ENCODE measurements at regions not wholly inside any gene's neighbourhood (a gene's known extent, or its start where the extent isn't known, plus 50 kb on each side); places are given as distances from the start of the nearest gene placed in this dataset.
"Not testable (repeated sequence)": the region's sequence is repeated elsewhere in the genome, so short reads cannot be mapped to it uniquely, and the experiment has no call there.

DNA sequence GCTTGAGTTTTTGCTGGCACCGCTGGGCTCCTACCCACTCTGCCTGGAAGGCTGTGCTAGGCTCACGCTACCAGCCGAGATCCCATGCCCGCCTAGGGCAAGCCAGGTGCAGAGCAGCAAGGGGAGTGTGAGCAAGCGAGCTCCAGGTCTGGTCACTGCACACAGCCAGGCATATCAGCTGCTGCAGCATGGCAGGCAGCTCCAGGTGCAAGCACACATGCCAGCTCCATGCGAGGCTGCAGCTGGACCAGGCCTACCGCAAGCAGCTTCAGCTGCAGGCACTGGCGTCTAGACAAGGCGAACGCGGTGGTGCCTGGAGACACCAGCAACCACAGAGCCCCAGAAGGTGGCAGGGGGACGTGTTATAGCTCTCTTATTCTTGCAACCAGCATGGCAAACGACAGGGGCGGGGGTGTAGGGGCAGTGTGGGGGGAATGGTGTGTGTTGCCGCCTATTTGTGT, 614.7 kb upstream of the EPHA5 start:
- DNase-seq (ENCODE audit: extremely low spot score, insufficient read length, low read depth) (no peak), FAIRE-seq (no peak)

GRCh38 chr4:66279084-66279483, 608.8 kb upstream of the EPHA5 start:
- DNase-seq (ENCODE audit: extremely low spot score, insufficient read length, low read depth) (no peak), FAIRE-seq (no peak)

DNA sequence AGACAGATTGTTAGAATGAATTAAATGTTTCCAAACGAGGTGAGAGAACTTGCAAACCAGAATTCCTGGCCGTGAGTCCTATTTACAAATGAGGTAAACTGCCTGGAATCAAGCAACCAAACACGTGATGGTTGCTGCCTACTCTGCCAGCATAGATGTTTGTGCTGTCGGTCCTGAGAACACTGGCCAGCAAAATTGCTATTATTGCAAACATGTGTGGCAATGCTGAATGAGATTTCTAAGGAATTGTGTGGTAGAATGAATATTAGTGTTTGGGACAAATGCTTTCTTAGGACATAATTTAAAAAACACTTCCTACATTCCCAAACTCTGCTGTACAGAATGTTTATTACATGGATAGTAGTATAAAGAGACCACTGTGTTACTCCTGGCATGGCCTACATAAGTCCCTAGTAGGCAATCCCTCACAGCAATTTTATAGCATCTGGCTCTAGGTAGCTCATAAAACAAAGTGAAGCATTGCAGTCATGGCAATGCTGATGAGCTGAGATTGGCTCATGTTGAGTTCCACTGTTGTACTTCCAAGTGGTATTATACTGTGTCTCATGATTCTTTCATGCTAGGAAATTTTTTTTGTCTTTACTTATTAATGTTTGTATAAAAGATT, 605.2 kb upstream of the EPHA5 start:
- FAIRE-seq: no peak
- DNase-seq (ENCODE audit: extremely low spot score, insufficient read length, low read depth): no peak

DNA sequence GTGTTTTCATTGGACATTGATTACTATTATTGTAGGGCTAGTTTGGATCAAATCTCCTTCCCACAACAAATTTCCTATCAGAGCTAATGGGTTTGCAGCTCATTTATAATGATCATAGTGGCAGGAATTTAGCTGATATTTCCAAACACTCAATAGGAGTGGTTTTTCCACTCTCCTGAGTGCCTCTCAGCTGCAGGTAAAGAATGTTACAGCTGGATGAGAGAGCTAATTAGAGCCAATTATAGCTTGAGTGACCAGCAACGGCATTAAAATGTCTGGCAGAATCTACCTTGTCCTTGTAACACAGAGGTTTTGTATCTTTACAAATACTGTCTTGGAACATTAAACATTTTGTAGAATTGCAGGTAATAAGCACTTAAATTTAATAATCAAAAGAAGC, 602.8 kb upstream of the EPHA5 start:
- no peak for FAIRE-seq

GRCh38 chr4:66270356-66270755, 600.1 kb upstream of the EPHA5 start:
- FAIRE-seq; DNase-seq (ENCODE audit: extremely low spot score, insufficient read length, low read depth): not testable (repeated sequence)

More for the DNA sequence above, 602.8 kb upstream of the EPHA5 start:
- no peak for DNase-seq (ENCODE audit: extremely low spot score, insufficient read length, low read depth)

DNA sequence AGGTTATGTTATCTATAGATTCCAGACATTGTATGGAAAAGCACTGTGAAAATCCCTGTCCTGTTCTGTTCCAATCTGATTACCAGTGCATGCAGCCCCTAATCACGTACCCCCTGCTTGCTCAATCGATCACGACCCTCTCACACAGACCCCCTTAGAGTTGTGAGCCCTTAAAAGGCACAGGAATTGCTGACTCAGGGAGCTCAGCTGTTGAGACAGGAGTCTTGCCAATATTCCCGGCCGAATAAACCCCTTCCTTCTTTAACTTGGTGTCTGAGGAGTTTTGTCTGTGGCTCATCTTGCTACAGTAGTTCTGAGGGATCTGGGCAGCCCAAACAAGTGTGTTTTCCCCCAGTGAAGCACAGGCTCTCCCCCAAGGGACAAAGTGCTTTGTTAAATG, 596.3 kb upstream of the EPHA5 start:
- not testable (repeated sequence) for FAIRE-seq; DNase-seq (ENCODE audit: extremely low spot score, insufficient read length, low read depth)

DNA sequence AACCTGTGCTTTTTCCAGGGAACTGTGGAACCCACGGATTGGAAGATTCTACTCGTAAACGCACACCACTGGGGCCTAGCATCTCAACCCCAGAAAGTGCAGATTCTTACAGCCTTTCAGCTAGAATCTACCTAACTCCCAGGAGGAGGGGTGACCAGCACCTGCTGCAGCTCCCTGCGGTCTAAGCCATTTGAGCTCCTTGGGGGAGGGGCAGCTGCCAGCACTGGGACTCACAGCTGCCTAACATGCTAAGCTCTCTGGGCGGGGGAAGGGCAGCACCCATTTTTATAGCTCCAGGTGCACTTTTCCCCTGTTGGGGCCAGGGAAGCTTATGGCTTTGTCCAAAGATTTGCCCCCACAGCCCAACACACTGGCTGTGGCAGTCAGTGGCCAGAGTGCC, 595.7 kb upstream of the EPHA5 start:
- FAIRE-seq: no peak
- no peak for DNase-seq (ENCODE audit: extremely low spot score, insufficient read length, low read depth)

DNA sequence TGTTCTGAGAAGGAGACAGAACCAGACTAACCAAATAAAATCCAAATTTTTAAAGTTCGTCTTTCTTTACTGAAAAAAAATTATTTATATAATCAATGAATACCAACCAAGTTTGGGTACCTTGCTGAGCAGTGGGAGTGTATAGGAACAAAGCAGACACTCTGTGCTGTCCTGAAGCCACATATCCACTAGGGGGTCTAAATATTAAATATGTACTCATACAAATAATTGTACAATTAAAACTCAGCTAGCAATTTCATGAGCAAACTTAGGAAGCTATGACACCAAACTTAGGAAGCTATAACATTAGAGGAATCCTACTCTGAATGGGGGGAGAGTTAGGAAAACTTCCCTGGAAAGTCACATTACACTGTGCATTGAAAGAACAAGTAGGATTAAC, 582.0 kb upstream of the EPHA5 start:
- no peak for FAIRE-seq
- no peak for DNase-seq (ENCODE audit: extremely low spot score, insufficient read length, low read depth)

GRCh38 chr4:66246643-66247042, 576.4 kb upstream of the EPHA5 start:
- FAIRE-seq: no peak
- no peak for DNase-seq (ENCODE audit: extremely low spot score, insufficient read length, low read depth)

- DNase-seq (ENCODE audit: extremely low spot score, insufficient read length, low read depth) (no peak), FAIRE-seq (no peak)
Observed at GRCh38 chr4:66235876-66236275, 565.6 kb upstream of the EPHA5 start.

GRCh38 chr4:66229885-66230284, 559.6 kb upstream of the EPHA5 start:
- FAIRE-seq: no peak
- DNase-seq (ENCODE audit: extremely low spot score, insufficient read length, low read depth): no peak

DNA sequence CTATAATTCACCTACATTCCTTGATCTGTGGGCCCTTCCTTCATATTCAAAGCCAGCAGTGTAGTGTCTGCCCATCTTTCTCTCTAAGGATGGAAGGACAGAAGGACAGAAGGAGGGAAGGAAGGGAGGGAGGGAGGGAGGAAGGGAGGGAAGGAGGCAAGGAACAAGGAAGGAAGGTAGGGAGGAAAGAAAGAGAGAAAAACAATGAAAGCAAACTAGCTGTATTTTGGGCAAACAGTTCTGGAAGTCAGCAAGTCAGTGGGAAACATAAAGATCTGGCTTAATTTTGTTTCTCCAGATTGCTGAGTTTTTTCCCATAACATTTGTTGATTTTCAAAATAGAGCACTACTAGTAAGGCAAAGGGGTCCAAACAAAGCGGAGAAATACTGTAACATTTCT, 555.2 kb upstream of the EPHA5 start:
- no peak for DNase-seq (ENCODE audit: extremely low spot score, insufficient read length, low read depth)
- FAIRE-seq: no peak

GRCh38 chr4:66223068-66223703, 552.9 kb upstream of the EPHA5 start:
- DNase-seq (ENCODE audit: extremely low spot score, insufficient read length, low read depth) (no peak), FAIRE-seq (no peak)

GRCh38 chr4:66219401-66219800, 549.1 kb upstream of the EPHA5 start:
- DNase-seq (ENCODE audit: extremely low spot score, insufficient read length, low read depth) (no peak), FAIRE-seq (no peak)

DNA sequence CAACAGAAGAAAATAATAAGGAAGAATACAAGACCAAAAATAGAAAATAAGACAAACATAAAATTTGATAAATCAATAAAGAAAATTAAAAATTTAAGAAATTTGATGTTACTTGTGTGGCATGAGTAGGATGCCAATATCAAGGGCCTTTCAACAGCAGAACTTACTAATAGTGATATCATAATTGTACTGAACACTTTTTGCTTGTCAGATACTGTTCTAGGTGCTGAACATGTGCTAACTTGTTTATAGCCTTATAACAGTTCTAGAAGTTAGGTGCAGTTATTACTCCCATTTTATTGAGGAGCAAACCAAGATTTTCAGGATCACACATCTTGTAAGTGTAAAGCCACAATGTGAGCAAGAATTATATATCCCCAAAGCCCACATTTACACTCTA, 546.0 kb upstream of the EPHA5 start:
- FAIRE-seq (no peak), DNase-seq (ENCODE audit: extremely low spot score, insufficient read length, low read depth) (no peak)

- DNase-seq (ENCODE audit: extremely low spot score, insufficient read length, low read depth) (no peak), FAIRE-seq (no peak)
Observed at GRCh38 chr4:66212489-66212888, 542.2 kb upstream of the EPHA5 start.

DNA sequence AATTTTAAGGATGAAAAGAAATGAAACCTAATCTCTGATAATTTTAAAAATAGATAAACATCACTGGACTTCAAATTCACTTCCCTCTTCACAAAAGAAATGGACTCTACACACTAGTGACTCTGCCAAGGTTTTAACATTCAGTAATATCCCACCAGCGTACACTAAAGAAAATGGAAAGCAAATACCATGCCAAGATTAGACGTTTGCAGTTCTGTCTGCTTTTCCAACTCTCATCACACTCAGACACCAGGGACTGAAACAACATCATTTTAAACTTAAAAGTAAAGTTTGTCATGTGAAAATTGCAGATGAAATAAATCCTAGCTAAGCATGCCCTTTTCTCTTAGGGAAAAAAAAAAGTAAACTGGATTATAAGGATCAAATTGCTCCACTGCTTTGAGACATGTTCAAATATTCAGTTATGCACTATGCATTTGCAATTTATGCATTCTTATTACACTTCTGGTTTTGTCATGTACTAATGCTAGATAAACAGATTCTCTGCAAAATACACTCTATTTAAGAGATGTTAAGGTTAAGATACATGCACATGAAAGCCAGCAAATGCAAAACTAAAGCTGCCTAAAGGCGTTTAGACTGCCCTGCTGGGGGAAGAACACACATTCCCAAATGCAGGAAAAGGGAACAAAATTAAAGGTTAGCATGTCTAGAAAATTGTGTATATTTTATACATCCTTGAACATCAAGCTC, 534.4 kb upstream of the EPHA5 start:
- no peak for FAIRE-seq
- no peak for DNase-seq (ENCODE audit: extremely low spot score, insufficient read length, low read depth)

DNA sequence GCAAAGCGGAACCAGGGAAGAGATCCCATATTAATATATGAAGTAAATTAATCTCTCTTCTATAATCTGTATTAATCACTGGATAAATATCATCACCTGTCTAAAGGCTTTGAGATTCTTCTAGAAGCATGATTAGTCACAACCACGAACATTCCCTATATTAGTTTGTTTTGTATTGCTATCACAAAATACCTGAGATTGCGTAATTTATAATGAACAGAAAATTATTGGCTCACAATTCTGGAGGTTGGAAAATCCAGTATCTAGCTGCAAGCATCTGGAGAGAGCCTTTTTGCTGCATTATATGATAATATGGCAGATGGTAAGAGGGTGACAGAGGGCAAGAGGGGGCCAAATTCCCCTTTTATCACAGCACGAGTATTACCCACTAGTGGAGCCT, 532.6 kb upstream of the EPHA5 start:
- FAIRE-seq: no peak

GRCh38 chr4:66197451-66197850, 527.2 kb upstream of the EPHA5 start:
- FAIRE-seq (no peak), DNase-seq (ENCODE audit: extremely low spot score, insufficient read length, low read depth) (no peak)

More for the DNA sequence above, 532.6 kb upstream of the EPHA5 start:
- DNase-seq (ENCODE audit: extremely low spot score, insufficient read length, low read depth): no peak

DNA sequence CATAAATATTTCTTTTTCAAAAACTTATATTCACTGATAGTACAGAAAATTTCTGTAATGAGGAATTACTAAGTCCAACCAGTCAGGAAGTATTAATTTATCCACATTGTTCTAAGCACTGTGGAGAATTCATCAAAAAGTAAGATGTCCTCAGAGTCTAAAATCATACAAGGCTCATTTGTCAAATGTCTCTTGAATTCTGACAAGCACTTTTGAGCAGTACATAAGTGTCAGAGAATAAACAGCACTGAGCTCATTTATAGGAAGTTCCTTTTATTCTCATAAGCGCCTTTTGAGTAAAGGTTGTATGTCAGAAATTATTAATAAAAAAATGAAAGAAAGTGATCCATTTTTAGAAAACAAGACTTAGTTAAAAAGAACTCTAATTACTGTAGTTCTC, 523.2 kb upstream of the EPHA5 start:
- DNase-seq (ENCODE audit: extremely low spot score, insufficient read length, low read depth): no peak
- FAIRE-seq: no peak

- FAIRE-seq (no peak), DNase-seq (ENCODE audit: extremely low spot score, insufficient read length, low read depth) (no peak)
Observed at GRCh38 chr4:66187175-66187720, 517.0 kb upstream of the EPHA5 start.

Data from GM18507 (cell line).